Amygdala (tissue), 56 donors: ENCODE measurements at regions not wholly inside any gene's neighbourhood (a gene's known extent, or its start where the extent isn't known, plus 50 kb on each side); places are given as distances from the start of the nearest gene placed in this dataset.

Experiments
- DNase-seq, 56 donors: peaks; one replicate each; lab custom pipeline; 2025; lab: John Stamatoyannopoulos, UW

DNA sequence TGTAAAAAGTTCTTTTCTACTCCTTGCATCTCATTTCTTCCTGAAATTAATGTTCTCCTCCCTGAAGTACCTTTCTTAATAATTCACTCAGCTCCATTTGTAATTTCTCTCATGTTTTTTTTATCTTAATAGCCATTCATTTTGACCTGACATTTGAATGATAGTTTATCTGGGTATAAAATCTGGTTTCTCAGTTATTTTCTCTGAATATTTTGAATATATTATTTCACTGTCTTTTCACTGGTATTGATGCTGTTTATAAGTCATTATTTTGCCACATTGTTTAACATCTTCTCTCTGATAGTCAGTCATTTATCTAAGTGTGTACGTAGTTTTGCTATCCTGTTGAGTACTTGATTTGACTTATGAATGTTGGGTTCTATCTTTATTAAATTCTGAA is 68.8 kb upstream of the ARHGAP18 start:
- DNase-seq = no peak

DNA sequence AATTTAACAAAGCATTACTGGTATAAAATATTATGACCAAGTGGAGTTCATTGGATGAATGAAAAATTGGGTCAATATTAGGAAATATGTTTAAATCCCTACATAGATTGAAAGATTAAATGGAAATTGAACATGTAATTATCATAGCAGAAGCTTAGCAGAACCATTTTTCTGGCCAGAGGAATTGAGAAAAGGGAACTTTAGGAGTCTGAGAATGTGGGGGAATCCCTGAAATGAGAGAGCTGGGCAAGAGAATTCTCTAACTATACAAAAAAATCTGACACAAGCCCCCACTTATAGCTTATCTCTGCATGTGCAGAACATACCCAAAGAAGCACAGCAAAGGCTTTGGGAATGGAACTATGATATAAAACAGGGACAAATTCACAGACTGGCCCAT is 67.4 kb upstream of the ARHGAP18 start:
- DNase-seq = no peak

DNA sequence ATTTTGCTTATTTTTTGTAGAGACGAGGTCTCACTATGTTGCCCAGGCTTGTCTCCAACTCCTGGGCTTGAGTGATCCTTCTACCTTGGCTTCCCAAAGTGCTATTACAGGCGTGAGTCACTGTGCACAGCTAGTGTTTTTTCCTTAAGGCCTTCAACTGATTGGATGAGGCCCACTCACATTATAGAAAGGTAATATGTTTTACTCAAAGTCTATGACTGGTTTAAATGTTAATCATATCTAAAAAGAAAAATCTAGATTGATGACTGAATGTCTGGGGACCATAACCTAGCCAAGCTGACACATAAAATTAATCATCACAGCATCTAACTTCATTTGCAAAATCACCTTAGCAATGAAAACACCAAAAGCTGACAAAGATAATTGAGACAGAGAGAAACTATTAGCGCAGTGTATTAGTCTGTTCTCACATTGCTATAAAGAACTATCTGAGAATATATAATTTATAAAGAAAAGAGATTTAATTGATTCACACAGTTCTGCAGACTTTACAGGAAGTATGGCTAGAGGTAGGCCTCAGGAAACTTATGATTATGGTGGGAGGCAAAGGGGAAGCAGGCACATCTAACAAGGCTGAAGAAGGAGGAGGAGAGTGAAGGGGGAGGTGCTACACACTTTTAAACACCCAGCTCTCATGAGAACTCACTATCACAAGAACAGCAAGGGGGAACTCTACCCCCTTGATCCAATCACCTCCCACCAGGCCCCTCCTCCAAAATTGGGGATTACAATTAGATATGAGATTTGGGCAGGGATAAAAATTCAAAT is 66.8 kb upstream of the ARHGAP18 start:
- no peak for DNase-seq

DNA sequence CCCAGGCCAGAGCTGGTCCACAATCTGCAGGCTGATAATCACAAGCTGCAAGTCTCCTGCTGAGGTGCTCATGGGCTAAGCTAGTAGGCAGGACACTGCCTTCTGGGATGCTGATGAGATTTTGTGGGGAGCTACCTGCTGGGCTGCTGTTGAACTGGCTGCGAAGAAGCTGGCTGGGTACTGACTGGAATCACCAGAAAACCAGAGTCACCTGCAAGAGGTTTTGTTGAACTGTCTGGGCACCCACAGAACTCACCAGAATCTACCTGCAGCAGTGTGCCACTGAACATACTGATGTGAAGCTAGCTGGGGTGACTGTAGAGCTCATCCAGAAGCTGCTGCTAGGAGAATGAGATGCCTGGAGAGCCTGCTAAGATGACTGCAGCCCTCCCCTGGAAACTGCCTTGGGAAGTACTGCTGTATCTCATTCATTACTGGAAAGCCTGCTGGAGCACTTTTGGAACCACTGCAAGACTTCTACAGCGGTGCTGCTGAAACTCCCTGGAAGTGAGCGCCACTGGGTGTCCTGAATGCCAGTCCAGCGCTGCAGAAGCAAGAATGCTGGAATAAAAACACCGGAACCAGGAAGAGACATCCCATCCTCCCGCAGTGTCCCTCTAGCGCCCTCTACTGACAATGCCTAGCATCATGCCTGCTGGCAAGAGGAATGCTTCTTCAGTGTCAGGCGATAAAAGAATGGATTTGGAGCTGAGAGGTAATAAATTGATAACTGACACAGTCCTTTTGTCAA is 64.9 kb upstream of the ARHGAP18 start:
- DNase-seq = peak in 53 of 56 donors; percentile 7 to 83 (median 48)

DNA sequence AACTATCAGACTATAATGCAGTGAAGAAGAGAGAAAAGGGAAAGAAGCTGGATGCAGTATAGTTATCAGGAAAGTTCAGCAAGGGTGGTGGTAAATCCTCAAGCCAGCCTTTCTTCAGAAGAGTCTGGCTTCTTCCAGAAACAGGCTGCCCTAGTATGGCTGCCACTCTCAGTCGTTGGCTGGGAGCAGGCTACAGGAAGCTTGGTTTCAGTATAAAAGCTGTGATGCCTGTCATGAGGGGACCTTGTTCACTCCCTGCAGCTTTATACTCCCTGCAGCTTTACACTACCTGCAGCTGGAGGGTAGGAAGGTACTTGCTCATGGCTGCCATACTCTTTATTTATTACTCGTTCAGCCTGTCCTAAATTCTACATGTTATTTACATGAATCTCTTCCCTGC is 63.3 kb upstream of the ARHGAP18 start:
- DNase-seq = no peak

DNA sequence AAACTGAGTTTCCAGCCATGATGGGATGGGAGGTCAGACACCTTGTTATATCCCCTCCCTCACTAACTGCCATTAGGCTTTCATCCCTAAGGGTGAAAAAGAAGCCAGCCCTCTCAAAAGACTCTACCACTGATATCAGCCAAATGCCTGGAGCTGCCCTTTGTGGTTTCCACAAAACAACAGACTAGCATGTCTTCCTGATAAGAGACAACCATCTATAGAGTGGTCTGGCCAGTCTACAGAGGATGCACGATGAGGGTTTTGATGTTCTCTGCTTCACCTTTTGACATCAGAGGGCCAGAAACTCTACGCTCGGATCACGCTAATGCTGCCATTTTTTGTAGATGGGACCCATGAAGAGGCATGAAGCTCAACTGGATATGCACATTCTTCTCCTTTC is 61.7 kb upstream of the ARHGAP18 start:
- DNase-seq = no peak

DNA sequence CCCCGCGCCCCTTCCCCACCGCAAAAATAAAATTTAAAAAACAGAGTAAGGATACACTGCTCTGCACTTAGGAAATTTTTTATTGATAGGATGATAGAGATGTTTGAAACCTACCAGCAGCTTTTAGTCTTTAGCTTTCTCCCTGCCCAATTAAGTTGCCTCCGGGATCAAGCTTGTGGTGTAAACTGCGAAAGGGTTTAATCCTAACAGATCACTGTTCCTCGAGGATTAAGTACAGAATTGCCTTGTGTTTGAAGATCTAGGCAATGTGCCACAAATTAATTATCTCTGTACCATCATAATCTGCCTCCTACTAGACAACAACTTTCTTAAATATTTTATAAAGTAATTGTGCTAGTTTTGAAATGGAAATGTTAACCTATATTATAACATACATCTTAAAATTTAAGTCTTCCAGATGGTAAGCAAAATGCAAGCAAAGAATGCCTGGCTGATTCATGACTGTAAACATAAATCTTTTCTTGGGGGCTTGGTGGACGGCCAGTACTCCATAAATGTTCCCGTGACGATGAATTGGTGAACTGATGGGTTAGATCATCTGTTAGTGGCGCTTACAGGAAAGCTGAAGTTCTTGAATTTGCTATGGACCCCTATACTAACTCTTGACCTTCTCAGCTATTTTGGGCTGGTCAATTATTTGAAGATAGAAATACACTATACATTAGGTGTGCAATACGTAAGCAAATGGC is 58.0 kb upstream of the ARHGAP18 start:
- no peak for DNase-seq

DNA sequence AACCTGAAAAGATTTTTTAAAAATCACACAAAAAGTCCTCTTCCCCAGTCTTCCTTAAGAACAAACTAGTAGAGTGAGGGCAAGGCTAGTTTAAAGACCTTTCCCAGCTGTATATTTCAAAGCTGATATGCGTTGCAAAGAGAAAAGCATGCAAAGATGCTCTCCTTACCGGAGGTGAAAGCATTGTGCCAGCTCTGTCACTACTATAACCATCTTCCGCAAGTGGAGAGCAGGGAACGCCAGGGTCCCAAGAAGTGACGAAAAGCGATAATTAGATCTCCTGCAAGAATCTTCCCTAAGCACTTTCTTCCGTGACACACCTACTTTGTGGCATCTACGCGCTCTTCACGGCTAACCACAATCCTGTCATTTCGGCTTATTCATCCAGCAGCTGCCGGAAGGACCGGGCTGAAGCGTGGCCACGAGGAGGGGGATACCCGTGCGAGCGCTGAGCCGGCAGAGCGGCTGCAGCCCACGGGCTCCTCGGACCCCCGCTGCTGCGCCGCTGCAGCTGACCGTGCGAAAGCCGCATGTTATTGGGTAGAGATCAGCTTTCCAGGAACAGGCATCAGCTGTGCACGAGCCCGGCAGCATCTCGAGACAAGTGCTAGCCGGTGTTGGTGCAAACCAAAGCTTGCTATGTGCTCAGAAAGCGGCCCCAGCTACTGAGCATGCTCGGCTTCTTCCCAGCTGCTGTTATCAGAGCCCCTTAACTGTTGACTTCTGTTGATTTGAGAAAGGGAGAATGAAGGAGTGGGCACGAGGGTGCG is 57.2 kb upstream of the ARHGAP18 start:
- DNase-seq = peak in 43 of 56 donors; percentile 6 to 75 (median 34)

DNA sequence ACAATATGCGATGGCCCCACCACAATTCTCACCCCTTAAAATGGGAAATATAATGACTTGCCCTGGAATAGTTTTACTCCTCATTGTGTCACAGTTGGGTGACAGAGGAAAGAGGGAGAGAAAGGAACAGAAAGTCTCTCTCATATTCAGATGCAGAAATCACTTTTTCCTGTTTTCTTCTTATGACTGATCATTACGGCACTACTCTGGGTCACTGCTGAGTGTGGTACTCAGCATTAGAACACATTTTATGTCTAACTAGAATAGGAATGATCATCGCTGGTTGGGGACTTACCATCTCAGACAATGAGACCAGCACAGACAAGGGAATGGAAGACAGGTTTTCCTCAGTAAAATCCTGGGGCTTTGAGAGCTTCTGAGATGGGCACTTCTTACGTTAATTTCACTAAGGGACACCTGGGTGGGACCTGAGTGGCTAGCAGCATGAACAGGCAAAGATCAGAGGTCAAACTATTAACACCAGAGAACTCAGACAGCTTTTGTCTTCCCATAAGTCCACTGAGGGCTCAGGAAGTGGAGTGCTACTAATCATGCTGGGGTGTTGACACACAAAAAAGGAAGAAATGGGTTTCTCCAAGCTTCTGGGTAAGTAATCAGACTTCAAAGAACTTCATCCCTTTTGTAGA is 54.9 kb upstream of the ARHGAP18 start:
- DNase-seq = no peak

DNA sequence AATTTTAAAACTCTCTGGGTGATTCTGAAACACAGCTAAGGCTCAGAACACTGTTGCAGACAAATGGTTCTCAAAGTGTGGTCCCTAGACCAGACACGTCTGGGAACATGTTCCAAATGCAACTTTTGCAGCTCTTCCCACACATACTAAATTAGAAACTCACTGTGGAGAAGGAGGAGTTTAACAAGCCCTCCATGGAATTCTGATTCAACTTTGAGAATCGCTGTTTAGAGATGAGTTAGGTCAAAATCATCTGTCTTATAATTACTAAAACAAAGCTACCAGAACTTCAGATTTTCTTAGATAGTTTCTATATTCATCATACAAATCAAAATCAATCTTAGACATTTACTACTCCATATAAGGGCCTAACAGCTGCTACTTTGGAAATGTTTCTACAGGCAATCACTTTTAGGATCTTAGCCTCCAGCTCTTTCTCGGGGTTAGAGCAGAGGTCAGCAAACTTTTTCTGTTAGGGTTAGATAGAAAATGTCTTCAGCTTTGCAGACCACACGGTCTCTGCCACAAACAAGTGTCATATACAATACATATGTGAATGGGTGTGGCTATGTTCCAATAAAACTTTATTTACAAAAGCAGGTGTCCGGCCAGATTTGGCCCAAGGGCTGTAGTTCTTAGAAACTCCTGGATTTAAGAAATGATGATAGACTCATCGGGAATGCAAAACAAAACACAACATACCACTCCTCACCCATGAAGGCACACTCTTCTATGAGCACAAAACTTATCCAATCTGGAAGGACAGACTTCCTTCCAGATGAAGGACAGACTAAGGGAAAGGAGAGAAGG is 50.0 kb upstream of the ARHGAP18 start:
- no peak for DNase-seq
